GM19324 (cell line): ENCODE measurements at regions not wholly inside any gene's neighbourhood (a gene's known extent, or its start where the extent isn't known, plus 50 kb on each side); places are given as distances from the start of the nearest gene placed in this dataset.
"Not testable (repeated sequence)": the region's sequence is repeated elsewhere in the genome, so short reads cannot be mapped to it uniquely, and the experiment has no call there.

Experiments
- ATAC-seq: cut with Tn5 transposase; IDR thresholded peaks from one replicate; pipeline ENCODE4 v1.9.1; 2021; ENCODE audit warnings: mild to moderate bottlenecking, moderate library complexity; ENCODE audit not compliant: unreplicated experiment, low FRiP score

- ATAC-seq, result no peak
Observed at GRCh38 chr10:3580565-3580964, 204.4 kb downstream of the KLF6 start.

- ATAC-seq, result no peak
Observed at GRCh38 chr10:3579845-3580244, 205.2 kb downstream of the KLF6 start.

GRCh38 chr10:3578682-3579081, 206.3 kb downstream of the KLF6 start:
- no peak for ATAC-seq

GRCh38 chr10:3578159-3578558, 206.8 kb downstream of the KLF6 start:
- ATAC-seq, result no peak

- ATAC-seq, result no peak
Observed at GRCh38 chr10:3574451-3574850, 210.6 kb downstream of the KLF6 start.

- no peak for ATAC-seq
Observed at GRCh38 chr10:3573498-3573897, 211.5 kb downstream of the KLF6 start.

GRCh38 chr10:3571310-3571825, 213.6 kb downstream of the KLF6 start:
- no peak for ATAC-seq

DNA sequence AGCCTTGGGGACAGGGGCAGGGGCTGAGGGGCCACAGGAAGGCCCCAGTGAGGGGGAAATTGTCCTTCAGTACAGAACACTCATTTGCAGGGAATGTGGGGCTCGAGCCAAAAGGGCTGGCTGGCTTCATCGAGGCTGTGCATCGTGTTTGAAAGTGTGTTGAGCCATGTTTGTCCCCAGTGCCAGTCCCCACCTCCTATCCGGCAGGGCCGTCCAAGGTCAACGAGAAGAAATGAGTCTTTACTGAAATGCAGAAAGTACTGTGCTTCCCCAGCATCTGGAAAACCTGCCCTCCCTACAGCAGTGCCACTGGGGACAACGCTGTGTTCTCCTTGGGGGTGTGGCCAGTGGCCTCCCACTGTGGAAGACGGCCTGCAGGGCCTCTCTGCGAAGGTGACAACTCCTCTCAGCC, 214.1 kb downstream of the KLF6 start:
- no peak for ATAC-seq

- no peak for ATAC-seq
Observed at GRCh38 chr10:3570131-3570729, 214.8 kb downstream of the KLF6 start.

DNA sequence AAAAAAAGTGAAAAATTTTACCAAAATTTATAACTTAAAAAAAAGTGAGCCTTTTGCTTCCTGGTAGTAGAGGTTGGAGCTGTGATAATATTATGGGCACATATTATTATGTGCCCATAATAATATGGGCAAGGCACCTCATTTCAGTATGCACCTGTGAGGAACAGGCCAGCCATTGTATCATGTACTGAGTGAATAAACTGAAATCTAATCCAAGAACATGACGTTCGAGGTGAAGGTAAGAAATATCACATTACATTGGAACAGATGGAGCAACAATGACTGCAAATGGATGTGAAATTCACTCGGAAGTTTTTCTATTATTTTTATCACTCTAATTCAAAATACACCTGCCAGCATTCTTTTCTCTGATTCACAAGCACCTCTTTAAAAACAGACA, 216.0 kb downstream of the KLF6 start:
- ATAC-seq, result no peak

DNA sequence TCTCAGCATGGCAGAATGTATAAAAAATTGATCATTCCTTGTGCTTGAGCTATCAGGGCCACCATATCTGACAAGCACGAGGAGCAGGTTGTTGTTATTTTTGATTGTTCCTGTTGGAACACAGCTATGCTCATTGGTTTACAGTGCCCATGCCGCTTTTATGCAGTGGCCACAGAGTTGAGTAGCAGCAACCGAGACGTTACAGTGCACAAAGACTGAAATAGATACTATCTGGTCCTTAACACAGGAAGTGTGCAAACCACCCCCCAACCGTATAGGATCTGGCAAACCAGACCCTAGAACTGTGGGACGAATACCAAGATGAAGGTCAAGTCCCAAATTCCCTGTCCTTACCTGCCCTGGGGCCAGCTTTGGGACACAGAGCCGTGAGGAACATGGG, 216.6 kb downstream of the KLF6 start:
- no peak for ATAC-seq

DNA sequence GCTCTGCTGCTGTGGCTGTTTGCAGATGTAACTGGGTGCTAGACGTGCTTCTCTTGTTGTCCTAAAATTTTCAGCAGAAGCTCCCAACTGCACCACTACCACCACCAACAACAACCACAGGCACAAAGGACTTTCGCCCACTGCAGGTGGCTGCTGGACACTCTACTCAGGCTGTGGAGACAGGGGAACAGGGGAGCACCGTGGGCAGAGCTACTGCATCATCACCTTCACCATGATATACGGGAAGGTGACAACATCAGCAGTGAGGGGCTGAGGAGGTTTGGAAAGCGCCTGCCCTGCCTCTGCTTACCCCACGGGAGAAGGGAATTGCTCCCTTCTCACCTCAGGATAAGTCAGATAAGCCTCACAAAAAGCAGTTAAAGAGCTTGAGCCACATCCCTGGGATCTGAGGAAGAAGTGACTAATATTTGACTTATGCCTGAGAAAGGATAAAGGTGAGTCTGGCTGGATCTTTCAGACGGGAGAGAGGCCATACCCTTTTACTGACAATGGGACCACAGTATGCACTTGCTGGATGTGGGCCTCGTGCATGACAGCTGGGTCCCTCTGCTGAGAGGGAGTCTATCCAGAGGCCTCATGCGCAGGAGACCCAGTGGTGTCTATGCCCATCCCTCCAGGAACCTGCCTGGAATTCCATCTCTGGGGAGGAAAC, 217.6 kb downstream of the KLF6 start:
- no peak for ATAC-seq

- no peak for ATAC-seq
Observed at GRCh38 chr10:3566627-3567026, 218.4 kb downstream of the KLF6 start.

GRCh38 chr10:3564346-3565002, 220.5 kb downstream of the KLF6 start:
- ATAC-seq, result no peak

- ATAC-seq, result no peak
Observed at GRCh38 chr10:3563298-3563697, 221.7 kb downstream of the KLF6 start.

DNA sequence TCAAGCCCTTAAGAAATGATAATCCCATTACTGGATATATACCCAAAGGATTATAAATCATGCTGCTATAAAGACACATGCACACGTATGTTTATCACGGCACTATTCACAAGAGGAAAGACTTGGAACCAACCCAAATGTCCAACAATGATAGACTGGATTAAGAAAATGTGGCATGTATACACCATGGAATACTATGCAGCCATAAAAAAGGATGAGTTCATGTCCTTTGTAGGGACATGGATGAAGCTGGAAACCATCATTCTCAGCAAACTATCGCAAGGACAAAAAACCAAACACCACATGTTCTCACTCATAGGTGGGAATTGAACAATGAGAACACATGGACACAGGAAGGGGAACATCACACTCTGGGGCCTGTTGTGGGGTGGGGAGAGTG, 224.4 kb downstream of the KLF6 start:
- not testable (repeated sequence) for ATAC-seq

DNA sequence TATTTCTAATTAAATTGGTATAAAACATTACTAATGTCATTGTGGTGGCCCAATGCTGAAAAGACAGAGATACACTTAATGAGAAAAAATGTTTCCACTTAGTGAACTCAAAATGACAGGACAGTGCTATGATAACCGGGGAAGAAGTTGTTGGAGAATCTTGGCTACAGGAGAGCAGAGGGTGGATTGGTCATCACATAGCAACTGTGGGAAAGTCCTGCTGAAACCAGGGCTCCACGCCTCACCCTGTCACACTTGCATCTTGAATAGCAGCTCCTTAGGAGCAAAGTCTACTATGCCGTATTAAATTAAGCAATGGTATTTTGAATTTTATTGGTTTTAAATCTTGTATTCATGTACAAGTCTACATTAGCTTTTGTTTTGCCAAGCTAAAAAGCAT, 225.5 kb downstream of the KLF6 start:
- no peak for ATAC-seq

GRCh38 chr10:3559011-3559410, 226.0 kb downstream of the KLF6 start:
- no peak for ATAC-seq

- ATAC-seq, result not testable (repeated sequence)
Observed at GRCh38 chr10:3556191-3557017, 228.6 kb downstream of the KLF6 start.

- no peak for ATAC-seq
Observed at GRCh38 chr10:3554121-3554522, 230.9 kb downstream of the KLF6 start.

DNA sequence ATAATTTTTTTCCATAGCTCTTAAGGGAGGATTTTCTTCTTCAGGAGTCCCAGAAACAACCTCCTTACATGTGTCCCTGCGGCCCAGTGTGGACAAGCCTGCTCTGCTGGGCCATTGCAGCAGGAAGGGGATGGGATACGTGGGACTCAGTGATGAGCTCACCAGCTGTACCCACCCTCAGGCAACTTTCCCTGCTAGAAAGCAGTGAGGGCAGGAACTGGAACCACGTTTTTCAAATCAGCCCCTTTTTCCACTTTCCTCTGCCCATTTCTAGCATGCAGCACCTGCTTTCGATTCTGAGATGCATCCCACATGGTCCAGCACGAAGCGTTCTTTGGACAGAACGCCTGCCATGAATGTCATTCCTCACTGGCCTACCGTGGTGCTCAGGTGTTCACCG, 232.7 kb downstream of the KLF6 start:
- ATAC-seq, result no peak
